ENCODE measurements at regions not wholly inside any gene's neighbourhood (a gene's known extent, or its start where the extent isn't known, plus 50 kb on each side); places are given as distances from the start of the nearest gene placed in this dataset.
"Not testable (repeated sequence)": the region's sequence is repeated elsewhere in the genome, so short reads cannot be mapped to it uniquely, and the experiment has no call there.

GRCh38 chr2:107742460-107743027, 84.1 kb upstream of the RGPD4 start:
- H3K9me3 ChIP-seq (ENCODE audit: low read depth, low read length) = no peaks in the 10 kb centered on the region
- TF ChIP-seq EZH2 (IDR thresholded peaks at IDR 0.05) = no peak
- TF ChIP-seq POLR2AphosphoS5 (IDR thresholded peaks at IDR 0.05; ENCODE audit: borderline replicate concordance, low read depth, low read length) = no peak
- TF ChIP-seq FOXP2 (optimal IDR thresholded peaks at IDR 0.05; ENCODE audit: control extremely low read depth, extremely low read length, insufficient read depth) = no peak

GRCh38 chr2:107743274-107743673, 83.4 kb upstream of the RGPD4 start:
- DNase-seq (ENCODE audit: low read depth, low spot score) = no peak
- H3K9me3 ChIP-seq (ENCODE audit: low read depth, low read length) = no peaks in the 10 kb centered on the region
- no peak overlapping the region for H3K4me3 ChIP-seq
- H3K36me3 ChIP-seq (ENCODE audit: insufficient read depth, low read length) = no peaks in the 10 kb centered on the region
- no peak overlapping the region for H3K9ac ChIP-seq (ENCODE audit: insufficient read length)
- no peak overlapping the region for H3K27ac ChIP-seq
- TF ChIP-seq FOXP2 (optimal IDR thresholded peaks at IDR 0.05; ENCODE audit: control extremely low read depth, extremely low read length, insufficient read depth) (no peak), EZH2 (IDR thresholded peaks at IDR 0.05) (no peak), POLR2AphosphoS5 (IDR thresholded peaks at IDR 0.05; ENCODE audit: borderline replicate concordance, low read depth, low read length) (no peak)

More at GRCh38 chr2:107742460-107743027, 84.1 kb upstream of the RGPD4 start:
- no peak for DNase-seq (ENCODE audit: low read depth, low spot score)
- Histone ChIP-seq H3K9ac (ENCODE audit: insufficient read length) (no peak overlapping the region), H3K36me3 (ENCODE audit: insufficient read depth, low read length) (no peaks in the 10 kb centered on the region), H3K4me3 (no peak overlapping the region), H3K27ac (no peak overlapping the region)

DNA sequence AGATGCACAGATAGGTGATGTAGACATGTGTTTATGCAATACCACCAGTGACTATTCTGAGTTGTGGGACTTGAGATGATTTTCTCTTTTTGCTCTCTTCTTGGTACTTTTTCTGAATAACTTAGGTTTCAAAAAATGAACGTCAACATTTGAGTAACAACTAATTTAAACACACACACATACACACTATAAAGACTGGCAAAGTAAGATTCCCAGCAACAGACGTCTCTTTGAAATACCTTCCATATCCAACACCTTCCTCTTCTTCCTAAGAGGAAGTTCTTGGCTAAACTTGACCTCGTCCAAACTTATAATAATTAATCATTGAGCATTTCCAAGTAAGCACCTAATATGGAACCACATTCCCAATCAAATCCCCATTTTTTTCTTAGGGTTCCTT, 81.6 kb upstream of the RGPD4 start:
- DNase-seq (ENCODE audit: low read depth, low spot score) = no peak
- Histone ChIP-seq H3K4me3 (no peak overlapping the region), H3K9me3 (ENCODE audit: low read depth, low read length) (no peaks in the 10 kb centered on the region), H3K27ac (no peak overlapping the region), H3K36me3 (ENCODE audit: insufficient read depth, low read length) (no peaks in the 10 kb centered on the region), H3K9ac (ENCODE audit: insufficient read length) (no peak overlapping the region)
- no peak for TF ChIP-seq POLR2AphosphoS5 (IDR thresholded peaks at IDR 0.05; ENCODE audit: borderline replicate concordance, low read depth, low read length)
- no peak for TF ChIP-seq FOXP2 (optimal IDR thresholded peaks at IDR 0.05; ENCODE audit: control extremely low read depth, extremely low read length, insufficient read depth)
- no peak for TF ChIP-seq EZH2 (IDR thresholded peaks at IDR 0.05)

DNA sequence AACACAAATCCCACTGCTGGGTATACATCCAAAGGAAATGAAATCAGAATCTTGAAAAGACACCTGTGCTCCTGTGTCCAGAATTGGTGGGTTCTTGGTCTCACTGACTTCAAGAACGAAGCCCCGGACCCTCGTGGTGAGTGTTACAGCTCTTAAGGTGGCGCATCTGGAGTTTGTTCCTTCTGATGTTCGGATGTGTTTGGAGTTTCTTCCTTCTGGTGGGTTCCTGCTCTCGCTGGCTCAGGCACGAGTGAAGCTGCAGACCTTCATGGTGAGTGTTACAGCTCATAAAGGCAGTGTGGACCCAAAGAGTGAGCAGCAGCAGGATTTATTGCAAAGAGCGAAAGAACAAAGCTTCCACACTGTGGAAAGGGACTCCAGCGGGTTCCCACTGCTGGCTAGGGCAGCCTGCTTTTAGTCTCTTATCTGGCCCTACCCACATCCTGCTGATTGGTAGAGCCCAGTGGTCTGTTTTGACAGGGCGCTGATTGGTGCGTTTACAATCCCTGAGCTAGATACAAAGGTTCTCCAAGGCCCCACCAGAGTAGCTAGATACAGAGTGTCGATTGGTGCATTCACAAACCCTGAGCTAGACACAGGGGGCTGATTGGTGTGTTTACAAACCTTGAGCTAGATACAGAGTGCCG, 80.0 kb upstream of the RGPD4 start:
- H3K9ac ChIP-seq (ENCODE audit: insufficient read length); H3K36me3 ChIP-seq (ENCODE audit: insufficient read depth, low read length); DNase-seq (ENCODE audit: low read depth, low spot score); H3K4me3 ChIP-seq; H3K27ac ChIP-seq; H3K9me3 ChIP-seq (ENCODE audit: low read depth, low read length): not testable (repeated sequence)

- not testable (repeated sequence) for H3K36me3 ChIP-seq (ENCODE audit: insufficient read depth, low read length); H3K27ac ChIP-seq; H3K4me3 ChIP-seq; H3K9me3 ChIP-seq (ENCODE audit: low read depth, low read length); H3K9ac ChIP-seq (ENCODE audit: insufficient read length); DNase-seq (ENCODE audit: low read depth, low spot score)
Observed at GRCh38 chr2:107747199-107747963, 79.3 kb upstream of the RGPD4 start.

- Histone ChIP-seq H3K9me3 (ENCODE audit: low read depth, low read length) (no peaks in the 10 kb centered on the region), H3K36me3 (ENCODE audit: insufficient read depth, low read length) (no peaks in the 10 kb centered on the region), H3K9ac (ENCODE audit: insufficient read length) (no peak overlapping the region), H3K27ac (no peak overlapping the region), H3K4me3 (no peak overlapping the region)
- TF ChIP-seq EZH2 (IDR thresholded peaks at IDR 0.05) (no peak), POLR2AphosphoS5 (IDR thresholded peaks at IDR 0.05; ENCODE audit: borderline replicate concordance, low read depth, low read length) (no peak), FOXP2 (optimal IDR thresholded peaks at IDR 0.05; ENCODE audit: control extremely low read depth, extremely low read length, insufficient read depth) (no peak)
- DNase-seq (ENCODE audit: low read depth, low spot score) = no peak
Observed at GRCh38 chr2:107747964-107748583, 78.6 kb upstream of the RGPD4 start.

DNA sequence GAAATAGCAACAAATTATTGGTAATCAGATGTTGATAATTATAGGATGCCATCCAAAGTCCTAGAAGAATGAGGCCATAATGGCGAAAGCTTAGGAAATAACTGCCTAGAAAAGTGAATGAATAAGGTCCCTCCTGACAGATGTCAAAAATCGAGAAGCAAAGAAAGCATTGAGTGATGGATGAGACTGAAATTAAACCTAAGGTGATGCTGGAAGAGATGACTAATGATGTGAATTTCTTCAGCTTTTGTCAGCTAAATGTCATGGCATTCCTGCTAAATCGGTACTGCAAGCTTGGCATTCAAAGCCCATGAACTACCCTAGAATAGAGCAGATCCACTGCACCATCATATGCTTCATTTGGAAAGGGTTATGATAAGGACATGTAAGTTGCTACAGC, 74.8 kb upstream of the RGPD4 start:
- Histone ChIP-seq H3K4me3 (no peak overlapping the region), H3K9me3 (ENCODE audit: low read depth, low read length) (no peaks in the 10 kb centered on the region), H3K27ac (no peak overlapping the region), H3K36me3 (ENCODE audit: insufficient read depth, low read length) (no peaks in the 10 kb centered on the region), H3K9ac (ENCODE audit: insufficient read length) (no peak overlapping the region)
- no peak for TF ChIP-seq FOXP2 (optimal IDR thresholded peaks at IDR 0.05; ENCODE audit: control extremely low read depth, extremely low read length, insufficient read depth)
- no peak for TF ChIP-seq EZH2 (IDR thresholded peaks at IDR 0.05)
- no peak for TF ChIP-seq POLR2AphosphoS5 (IDR thresholded peaks at IDR 0.05; ENCODE audit: borderline replicate concordance, low read depth, low read length)
- DNase-seq (ENCODE audit: low read depth, low spot score) = no peak

- H3K27ac ChIP-seq; H3K36me3 ChIP-seq (ENCODE audit: insufficient read depth, low read length); H3K4me3 ChIP-seq; H3K9ac ChIP-seq (ENCODE audit: insufficient read length); H3K9me3 ChIP-seq (ENCODE audit: low read depth, low read length); DNase-seq (ENCODE audit: low read depth, low spot score): not testable (repeated sequence)
Observed at GRCh38 chr2:107753806-107754205, 72.9 kb upstream of the RGPD4 start.
